ENCODE measurements at regions not wholly inside any gene's neighbourhood (a gene's known extent, or its start where the extent isn't known, plus 50 kb on each side); places are given as distances from the start of the nearest gene placed in this dataset.
"Not testable (repeated sequence)": the region's sequence is repeated elsewhere in the genome, so short reads cannot be mapped to it uniquely, and the experiment has no call there.

DNA sequence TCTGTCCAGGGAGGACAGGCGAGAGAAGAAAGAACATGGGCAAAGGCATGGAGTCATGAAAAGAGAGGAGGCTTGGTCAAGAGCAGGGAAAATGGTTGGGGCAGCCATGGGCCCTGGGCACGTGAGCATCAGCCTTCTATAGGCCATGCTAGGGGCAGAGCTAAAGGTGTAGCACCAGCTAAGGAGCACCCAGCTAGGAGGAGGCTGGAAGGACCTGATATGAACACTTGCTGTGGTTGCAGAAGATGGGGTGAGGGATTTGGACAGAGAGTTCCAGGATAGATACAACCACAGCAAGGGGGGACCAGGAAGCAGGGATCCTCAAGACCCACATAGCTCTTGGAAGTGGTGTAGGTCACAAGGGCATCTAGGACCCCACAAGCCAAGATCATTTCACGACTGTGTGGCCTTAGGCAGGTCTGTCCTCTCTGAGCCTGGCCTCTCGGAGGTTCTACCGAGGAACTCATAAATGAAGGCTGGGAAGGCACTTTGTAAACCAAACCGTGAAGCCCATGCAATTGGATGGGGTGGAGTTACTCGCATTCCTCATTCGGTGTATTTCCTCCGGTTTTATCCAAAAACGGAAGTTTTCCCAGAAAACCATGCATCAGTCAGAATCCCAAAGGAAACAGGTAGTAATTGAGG, 74.0 kb upstream of the TOP1 start:
- WGBS, 2 donors = 95 to 98% methylated on average over 10 of the region's 10 CpGs
- Histone ChIP-seq H3K4me3 (no peak overlapping the region), H3K27ac (no peak overlapping the region), H3K27me3 (no peaks in the 10 kb centered on the region), H3K9me3 (no peaks in the 10 kb centered on the region), H3K36me3 (no peaks in the 10 kb centered on the region), H3K4me1 (no peaks in the 10 kb centered on the region)
- DNase-seq = no peak
- TF ChIP-seq, protein P1, sequence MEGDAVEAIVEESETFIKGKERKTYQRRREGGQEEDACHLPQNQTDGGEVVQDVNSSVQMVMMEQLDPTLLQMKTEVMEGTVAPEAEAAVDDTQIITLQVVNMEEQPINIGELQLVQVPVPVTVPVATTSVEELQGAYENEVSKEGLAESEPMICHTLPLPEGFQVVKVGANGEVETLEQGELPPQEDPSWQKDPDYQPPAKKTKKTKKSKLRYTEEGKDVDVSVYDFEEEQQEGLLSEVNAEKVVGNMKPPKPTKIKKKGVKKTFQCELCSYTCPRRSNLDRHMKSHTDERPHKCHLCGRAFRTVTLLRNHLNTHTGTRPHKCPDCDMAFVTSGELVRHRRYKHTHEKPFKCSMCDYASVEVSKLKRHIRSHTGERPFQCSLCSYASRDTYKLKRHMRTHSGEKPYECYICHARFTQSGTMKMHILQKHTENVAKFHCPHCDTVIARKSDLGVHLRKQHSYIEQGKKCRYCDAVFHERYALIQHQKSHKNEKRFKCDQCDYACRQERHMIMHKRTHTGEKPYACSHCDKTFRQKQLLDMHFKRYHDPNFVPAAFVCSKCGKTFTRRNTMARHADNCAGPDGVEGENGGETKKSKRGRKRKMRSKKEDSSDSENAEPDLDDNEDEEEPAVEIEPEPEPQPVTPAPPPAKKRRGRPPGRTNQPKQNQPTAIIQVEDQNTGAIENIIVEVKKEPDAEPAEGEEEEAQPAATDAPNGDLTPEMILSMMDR (IDR thresholded peaks at IDR 0.05) = no peak
- TF ChIP-seq POLR2AphosphoS5 (IDR thresholded peaks at IDR 0.05) = no peak
- no peak for TF ChIP-seq EP300 (IDR thresholded peaks at IDR 0.05)
- TF ChIP-seq POLR2A (IDR thresholded peaks at IDR 0.05) = no peak
- no peak for ATAC-seq (ENCODE audit: low FRiP score in 2 of 2)

DNA sequence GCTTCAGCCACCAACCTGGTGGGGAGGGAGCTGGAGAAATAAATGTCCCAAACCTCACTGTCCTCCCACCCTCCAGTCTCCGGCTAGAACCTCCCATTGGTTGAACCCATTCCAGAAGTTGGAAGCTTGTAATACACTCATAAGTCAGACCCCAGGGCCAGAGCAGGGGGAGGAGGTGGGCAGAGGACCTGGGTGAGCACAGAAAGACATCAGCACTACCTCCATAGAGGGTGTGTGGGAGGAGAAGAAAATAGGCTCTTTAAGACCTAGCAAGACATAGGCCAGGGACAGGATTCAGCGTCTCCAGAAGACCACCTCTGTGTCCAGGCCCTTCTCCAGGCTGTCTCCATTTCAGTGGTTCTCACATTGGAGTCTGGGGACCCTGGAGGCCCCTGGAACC, 73.3 kb upstream of the TOP1 start:
- DNase-seq (no peak), ATAC-seq (ENCODE audit: low FRiP score in 2 of 2) (no peak)
- WGBS, 2 donors = 89 to 100% methylated on average over 2 of the region's 2 CpGs

DNA sequence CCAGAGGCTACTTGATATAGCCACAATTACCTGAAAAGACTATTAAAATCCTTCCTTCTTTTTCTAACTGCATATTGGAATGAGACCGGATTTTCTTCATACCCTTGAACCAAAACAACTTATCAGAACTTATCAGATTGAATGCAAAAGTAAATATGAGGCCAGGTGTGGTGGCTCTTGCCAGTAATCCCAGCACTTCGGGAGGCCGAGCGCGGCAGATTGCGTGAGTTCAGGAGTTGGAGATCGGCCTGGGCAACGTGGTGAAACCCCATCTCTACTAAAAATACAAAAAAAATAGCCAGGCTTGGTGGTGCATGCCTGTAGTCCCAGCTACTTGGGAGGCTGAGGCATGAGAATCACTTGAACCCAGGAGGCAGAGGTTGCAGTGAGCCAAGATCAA, 72.8 kb upstream of the TOP1 start:
- ATAC-seq (ENCODE audit: low FRiP score in 2 of 2); H3K4me1 ChIP-seq; H3K9me3 ChIP-seq; H3K4me3 ChIP-seq; H3K27ac ChIP-seq; DNase-seq; H3K27me3 ChIP-seq; H3K36me3 ChIP-seq: not testable (repeated sequence)
- WGBS, 2 donors = 68 to 81% methylated on average over 8 of the region's 8 CpGs

More for the DNA sequence above, 73.3 kb upstream of the TOP1 start:
- no peaks in the 10 kb centered on the region for H3K9me3 ChIP-seq
- no peaks in the 10 kb centered on the region for H3K4me1 ChIP-seq
- H3K4me3 ChIP-seq = no peak overlapping the region
- no peak overlapping the region for H3K27ac ChIP-seq
- TF ChIP-seq, protein P1 (IDR thresholded peaks at IDR 0.05) = no peak
- TF ChIP-seq POLR2A (IDR thresholded peaks at IDR 0.05) (no peak), EP300 (IDR thresholded peaks at IDR 0.05) (no peak), POLR2AphosphoS5 (IDR thresholded peaks at IDR 0.05) (no peak)
- no peaks in the 10 kb centered on the region for H3K27me3 ChIP-seq
- H3K36me3 ChIP-seq = no peaks in the 10 kb centered on the region

DNA sequence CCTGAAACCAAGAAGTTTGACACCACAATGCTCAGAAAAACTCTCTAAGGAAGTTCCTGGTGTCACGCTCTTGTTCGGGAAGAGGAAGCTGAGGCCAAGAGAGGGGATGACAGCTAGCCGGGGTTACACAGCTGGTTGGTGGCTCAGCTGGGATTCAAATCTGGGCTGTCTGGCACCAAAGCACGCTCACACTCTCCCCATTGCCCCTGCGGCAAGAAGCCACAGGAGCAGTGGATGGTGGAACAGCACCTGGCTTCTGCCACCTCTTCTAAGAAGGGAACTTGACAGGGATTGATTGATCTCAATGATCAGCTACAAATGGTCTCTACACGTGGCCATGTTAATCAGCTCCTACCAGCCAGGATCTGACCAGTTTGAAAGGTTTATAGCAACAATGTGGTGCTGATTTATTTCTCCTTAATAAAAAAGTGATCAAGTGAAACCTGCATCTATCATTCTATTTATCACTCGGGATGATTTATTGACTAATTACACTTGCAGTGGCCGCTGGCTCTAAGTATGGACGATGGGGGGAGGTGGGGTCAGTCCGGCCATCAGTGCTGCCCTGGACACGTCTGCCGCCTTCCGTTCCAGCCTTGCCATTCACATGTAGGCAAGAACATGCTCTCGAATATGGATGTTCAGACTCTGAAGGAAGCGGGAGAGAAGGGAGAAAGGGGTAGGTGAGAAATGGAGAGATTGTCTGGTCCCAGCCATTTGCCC, 71.9 kb upstream of the TOP1 start:
- DNase-seq = peak in 1 of 2 donors; percentile 41
- TF ChIP-seq EP300 (IDR thresholded peaks at IDR 0.05) (no peak), POLR2A (IDR thresholded peaks at IDR 0.05) (no peak), POLR2AphosphoS5 (IDR thresholded peaks at IDR 0.05) (no peak)
- TF ChIP-seq, protein P1 (IDR thresholded peaks at IDR 0.05) = no peak
- H3K27ac ChIP-seq = no peak overlapping the region
- no peak overlapping the region for H3K4me3 ChIP-seq
- no peaks in the 10 kb centered on the region for H3K9me3 ChIP-seq
- ATAC-seq (ENCODE audit: low FRiP score in 2 of 2) = peak in 1 of 2 donors; percentile 31
- H3K27me3 ChIP-seq = no peaks in the 10 kb centered on the region
- no peaks in the 10 kb centered on the region for H3K36me3 ChIP-seq
- no peaks in the 10 kb centered on the region for H3K4me1 ChIP-seq
- 70 to 72% methylated on average over 15 of the region's 15 CpGs for WGBS, 2 donors

DNA sequence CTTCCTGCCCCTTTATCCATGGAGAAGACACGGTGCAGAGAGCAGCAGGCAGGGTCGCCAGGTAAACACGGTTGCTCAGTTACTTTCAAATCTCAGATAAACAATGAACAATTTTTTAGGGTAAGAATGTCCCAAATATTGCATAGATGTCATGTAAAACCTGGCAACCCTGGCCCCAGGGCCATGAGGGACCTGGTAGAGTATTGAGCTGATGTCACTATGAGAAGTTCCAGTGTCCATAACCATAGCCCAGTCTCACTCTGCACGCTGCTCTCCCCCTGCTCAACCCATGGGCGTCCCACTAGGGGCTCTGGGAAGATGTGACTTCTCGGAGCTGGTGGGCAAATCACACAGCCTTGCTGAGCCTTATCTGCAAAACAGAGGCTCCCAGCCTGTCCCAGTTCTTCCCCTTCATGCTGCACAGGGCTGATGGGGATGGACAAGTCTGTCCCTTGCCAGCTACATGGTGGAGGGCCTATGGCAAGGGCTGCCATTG, 71.3 kb upstream of the TOP1 start:
- Histone ChIP-seq H3K9me3 (no peaks in the 10 kb centered on the region), H3K27ac (no peak overlapping the region), H3K4me1 (no peaks in the 10 kb centered on the region), H3K4me3 (no peak overlapping the region), H3K36me3 (no peaks in the 10 kb centered on the region), H3K27me3 (no peaks in the 10 kb centered on the region)
- TF ChIP-seq EP300 (IDR thresholded peaks at IDR 0.05) = no peak
- no peak for TF ChIP-seq POLR2AphosphoS5 (IDR thresholded peaks at IDR 0.05)
- TF ChIP-seq, protein P1 (IDR thresholded peaks at IDR 0.05) = no peak
- TF ChIP-seq POLR2A (IDR thresholded peaks at IDR 0.05) = no peak
- ATAC-seq (ENCODE audit: low FRiP score in 2 of 2) (no peak), DNase-seq (no peak)
- 90 to 95% methylated on average over 6 of the region's 6 CpGs for WGBS, 2 donors
